ELF-1 (cell line): ENCODE measurements at regions not wholly inside any gene's neighbourhood (a gene's known extent, or its start where the extent isn't known, plus 50 kb on each side); places are given as distances from the start of the nearest gene placed in this dataset.

Experiments
- DNase-seq: peaks from one replicate; pipeline ENCODE4 v3.0.0-alpha.2; 2016; ENCODE audit warnings: low read depth, low spot score

- DNase-seq: no peak
These were observed 458.6 kb upstream of the ZNF385D start for GRCh38 chr3:22209578-22209977.

DNA sequence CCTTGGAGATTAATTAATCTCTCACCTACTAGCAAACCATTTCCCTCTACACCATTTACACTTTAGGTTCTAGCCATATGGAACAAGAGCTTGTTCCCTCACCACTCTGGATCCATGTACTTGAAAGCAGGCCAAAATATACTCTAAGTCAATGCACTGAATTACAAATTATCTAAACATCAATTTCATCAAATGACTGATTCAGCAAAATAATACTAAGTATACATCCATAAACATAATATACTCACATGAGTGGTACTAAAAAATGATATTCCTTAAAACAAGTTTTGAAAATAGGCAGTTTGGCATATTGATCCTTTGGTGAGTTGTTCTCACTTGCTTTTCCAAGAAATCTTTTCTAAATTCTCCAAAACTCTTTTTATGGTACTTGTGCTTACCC is 459.7 kb upstream of the ZNF385D start:
- no peak for DNase-seq

DNA sequence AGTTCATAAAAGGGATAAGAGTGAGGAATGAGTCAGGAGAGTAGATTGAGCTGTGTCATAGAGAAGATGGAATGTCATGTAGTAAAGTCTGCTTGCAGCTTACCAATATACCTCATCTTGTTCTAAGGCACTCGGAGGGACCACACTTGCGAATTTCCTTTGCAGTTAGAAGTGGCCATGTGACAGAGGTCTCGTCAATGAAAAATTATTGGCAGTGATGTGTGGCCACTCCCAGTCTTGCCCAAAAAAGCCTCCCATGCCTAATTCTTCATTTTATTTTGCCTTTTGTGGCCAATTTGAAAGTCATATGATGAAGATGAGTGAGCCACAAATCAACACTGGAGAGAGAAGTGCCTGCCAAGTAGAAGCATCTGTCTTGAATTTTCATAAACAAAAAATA is 465.6 kb upstream of the ZNF385D start:
- DNase-seq: no peak

- no peak for DNase-seq
These were observed 474.2 kb upstream of the ZNF385D start for GRCh38 chr3:22225161-22225560.

DNA sequence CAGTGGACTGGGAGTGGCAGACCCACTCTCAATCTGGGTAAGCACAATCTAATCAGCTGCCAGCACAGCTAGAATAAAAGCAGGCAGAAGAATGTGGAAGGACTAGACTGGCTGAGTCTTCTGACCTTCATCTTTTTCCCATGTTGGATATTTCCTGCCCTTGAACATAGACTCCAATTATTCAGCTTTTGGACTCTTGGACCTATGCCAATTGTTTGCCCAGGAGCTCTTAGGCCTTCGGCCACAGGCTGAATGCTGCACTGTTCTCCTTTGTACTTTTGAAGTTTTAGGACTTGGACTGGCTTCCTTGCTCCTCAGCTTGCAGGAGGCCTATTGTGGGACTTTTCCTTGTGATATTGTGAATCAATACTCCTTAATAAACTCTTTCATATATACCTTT is 477.7 kb upstream of the ZNF385D start:
- no peak for DNase-seq

DNA sequence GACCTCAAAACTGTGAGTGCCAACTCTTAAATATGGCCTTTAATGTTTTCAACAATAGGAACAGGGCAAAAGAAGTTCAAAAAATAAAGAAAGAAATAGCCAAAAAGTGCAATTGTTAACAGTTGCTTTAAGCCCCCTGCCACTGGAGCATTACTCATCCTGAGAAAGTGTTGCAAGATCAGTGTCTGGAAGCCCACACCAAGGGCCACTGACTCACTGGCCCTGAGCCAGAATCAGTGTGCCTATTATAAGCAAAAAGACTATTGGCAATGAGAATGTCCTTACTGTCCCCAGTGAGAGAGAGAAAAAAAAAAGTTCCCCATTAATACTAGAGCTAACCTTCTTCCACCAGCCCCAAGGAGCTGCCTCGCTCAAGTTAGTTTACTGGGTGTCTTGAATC is 480.1 kb upstream of the ZNF385D start:
- DNase-seq: no peak

DNA sequence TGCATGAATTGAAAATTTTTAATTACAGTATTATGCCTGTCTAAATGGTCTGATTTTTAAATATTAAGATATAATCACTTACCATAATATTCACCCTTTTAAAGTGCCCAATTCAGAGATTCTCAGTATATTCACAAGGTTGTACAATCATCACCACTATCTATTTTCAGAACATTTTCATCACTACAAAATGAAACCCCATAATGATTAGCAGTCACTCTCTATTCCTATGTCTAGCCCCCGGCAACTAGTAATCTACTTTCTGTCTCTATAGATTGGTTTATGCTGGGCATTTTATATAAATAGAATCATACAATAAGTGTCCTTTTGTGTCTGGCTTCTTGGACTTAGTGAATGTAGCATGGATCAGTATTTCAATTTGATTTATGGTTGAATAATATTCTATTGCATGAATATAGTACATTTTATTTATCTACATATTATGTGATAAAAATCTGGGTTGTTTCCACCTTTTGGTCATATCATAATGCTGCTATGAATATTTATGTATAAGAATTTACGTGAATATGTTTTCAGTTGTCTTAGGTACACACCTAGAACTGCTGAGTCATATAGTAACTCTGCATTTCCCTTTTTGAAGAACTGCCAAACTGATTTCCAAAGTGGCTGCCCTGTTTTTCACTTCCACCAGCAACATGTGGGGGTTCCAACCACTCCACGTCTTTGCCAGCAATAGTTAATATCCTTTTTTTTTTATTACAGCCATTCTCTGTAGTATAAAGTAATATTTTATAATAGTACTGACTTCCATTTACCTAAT is 485.7 kb upstream of the ZNF385D start:
- DNase-seq: no peak

DNA sequence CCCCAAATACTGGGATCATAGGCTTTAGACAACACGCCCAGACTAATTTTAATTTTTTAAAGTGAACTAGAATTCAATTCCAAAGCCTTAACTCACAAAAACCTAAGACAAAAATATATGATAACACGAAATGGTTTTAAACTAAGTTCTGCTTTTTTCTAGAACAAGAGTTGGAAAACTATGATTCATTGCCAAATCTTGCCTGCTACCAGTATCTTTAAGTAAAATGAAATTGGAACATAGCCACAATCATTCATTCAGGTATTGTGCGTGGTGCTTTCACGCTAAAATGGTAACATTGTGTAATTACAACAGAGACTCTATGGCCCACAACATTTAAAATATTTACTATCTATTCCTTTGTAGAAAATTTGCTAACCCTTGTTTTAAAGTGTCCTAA is 488.0 kb upstream of the ZNF385D start:
- no peak for DNase-seq

GRCh38 chr3:22241110-22241509 is 490.1 kb upstream of the ZNF385D start:
- DNase-seq: no peak

GRCh38 chr3:22244761-22245521 is 493.9 kb upstream of the ZNF385D start:
- DNase-seq: no peak

DNA sequence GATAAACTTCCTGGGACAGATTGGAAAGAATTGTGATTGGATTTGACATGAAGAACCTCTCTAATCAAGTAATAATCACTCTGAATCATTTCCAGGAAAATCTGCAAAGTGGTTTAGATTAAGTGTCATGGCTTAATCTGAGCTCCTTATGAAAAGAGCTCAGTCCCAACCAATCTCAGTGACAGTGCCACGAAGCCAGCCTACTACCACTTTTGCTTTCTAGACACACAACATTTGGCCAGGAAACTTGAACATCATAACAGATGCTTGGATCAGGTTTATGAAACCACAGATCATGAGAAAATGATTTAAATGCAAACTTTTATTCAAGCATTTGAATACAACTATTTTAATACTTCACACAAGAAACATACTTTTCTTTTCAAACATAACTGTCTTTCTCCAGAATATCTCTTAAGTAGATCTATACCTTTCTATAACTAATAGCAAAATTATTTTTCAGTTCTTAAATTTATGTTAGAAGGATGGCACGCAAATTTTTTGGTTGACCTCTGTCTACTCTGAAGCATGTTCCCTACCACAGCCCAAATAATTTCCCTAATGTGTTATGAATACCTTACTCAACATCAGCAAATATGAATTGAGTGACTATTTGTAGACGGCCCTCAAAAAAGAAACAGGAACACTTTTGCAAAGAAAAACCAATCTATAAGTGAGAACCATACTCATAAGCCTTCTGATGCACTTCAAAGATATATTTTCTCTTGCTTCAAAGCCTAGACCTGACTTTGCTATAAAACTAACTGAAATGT is 495.0 kb upstream of the ZNF385D start:
- DNase-seq: no peak

DNA sequence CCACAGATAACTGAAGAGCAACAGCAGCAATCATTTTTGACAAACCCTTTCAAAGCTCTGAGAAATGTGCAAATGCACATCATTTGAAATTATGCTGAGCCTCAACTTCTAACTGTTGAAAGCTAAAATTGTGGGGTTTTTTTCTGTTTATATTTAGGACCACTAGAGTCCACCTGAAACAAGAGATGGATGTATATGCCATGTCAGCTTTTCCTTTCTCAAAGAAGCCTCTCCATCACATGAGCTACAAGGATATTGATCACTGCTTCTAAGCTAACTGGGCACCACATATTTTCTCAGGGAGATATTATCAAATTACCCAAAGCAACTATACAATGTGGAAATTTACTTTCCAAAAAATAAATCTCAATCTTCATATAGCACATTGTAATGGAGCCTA is 498.6 kb upstream of the ZNF385D start:
- DNase-seq: no peak

GRCh38 chr3:22257252-22257651 is 506.2 kb upstream of the ZNF385D start:
- no peak for DNase-seq

GRCh38 chr3:22262386-22262785 is 511.4 kb upstream of the ZNF385D start:
- DNase-seq: no peak

GRCh38 chr3:22263042-22263441 is 512.0 kb upstream of the ZNF385D start:
- DNase-seq: no peak

GRCh38 chr3:22265403-22265802 is 514.4 kb upstream of the ZNF385D start:
- no peak for DNase-seq

DNA sequence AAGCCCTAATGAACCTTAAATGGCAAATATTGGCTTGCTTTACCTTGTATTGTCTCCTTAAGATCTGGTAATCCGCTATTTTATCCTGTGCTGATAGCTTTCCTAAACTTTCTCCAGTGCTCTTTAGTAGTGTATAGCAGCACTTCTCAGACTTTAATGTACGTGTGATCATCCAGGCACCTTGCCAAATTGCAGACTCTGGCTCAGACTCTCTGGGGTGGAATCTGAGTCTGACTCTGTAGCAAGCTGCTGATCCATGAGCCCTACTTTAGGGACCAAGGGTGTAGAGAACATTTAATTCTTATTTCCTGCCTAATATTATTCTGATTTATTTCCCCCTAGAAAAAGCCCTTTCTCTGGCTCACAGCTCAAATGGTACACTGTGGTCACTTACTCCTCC is 518.8 kb upstream of the ZNF385D start:
- no peak for DNase-seq

GRCh38 chr3:22276351-22276750 is 525.3 kb upstream of the ZNF385D start:
- no peak for DNase-seq

GRCh38 chr3:22284559-22284958 is 533.5 kb upstream of the ZNF385D start:
- no peak for DNase-seq

- DNase-seq: no peak
These were observed 537.7 kb upstream of the ZNF385D start for GRCh38 chr3:22288756-22289155.

- no peak for DNase-seq
These were observed 541.7 kb upstream of the ZNF385D start for GRCh38 chr3:22292681-22293080.

DNA sequence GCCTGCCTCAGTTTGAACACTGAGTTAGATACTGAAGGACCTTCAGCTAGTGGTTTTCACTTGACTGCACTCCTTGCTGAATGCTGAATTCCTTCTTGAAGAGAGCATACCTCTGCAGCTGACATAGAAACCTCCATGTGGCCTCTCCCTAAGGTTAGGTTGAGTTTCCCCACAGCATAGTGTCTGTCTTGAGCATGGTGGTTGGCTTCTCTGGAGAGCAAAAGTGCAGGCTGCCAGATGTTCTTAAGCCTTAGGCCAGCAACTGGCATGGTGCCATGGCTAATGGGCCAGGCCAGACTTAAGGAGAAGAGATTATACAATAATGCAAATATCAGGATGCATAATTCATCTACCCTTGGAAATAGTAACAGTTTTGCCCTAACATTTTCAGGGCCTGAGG is 545.6 kb upstream of the ZNF385D start:
- DNase-seq: no peak
